Spleen (tissue), 7 donors: ENCODE measurements at regions not wholly inside any gene's neighbourhood (a gene's known extent, or its start where the extent isn't known, plus 50 kb on each side); places are given as distances from the start of the nearest gene placed in this dataset.

Experiments used
- CTCF ChIP-seq, 11 experiments: fragments of 200-600 bp in 7 of 11; fragments of 450-650 bp in 4 of 11; sonication (generic) in 4 of 11; IDR thresholded peaks in 8 of 11; conservative IDR thresholded peaks in 3 of 11; 1 replicate in 7 of 11; 2 replicates in 4 of 11; pipeline versions ENCODE4 v1.4.0 to v1.8.0; 2016 to 2021; ENCODE audit warnings: antibody characterized with exemption in 11 of 11, inconsistent platforms in 4 of 11, mild to moderate bottlenecking in 1 of 11
- POLR2A ChIP-seq, 3 donors: fragments of 450-650 bp; IDR thresholded peaks; one replicate each; pipeline ENCODE4 v1.5.1; 2017; ENCODE audit warnings: antibody characterized with exemption in 3 of 3, mild to moderate bottlenecking in 1 of 3
- POLR2AphosphoS5 ChIP-seq, 3 donors: sonication (generic); formaldehyde crosslinking; IDR thresholded peaks; one replicate each; pipeline ENCODE4 v1.5.1; 2017; ENCODE audit warnings: antibody characterized with exemption in 3 of 3
- donor health status: DM: no; HTN: no; CAD: no; lungs with moderate emphysema.
- donor health status: DM: no; HTN: no; CAD: no.
- donor health status: DM: no; HTN: no; CAD: no.

- TF ChIP-seq POLR2A (IDR thresholded peaks at IDR 0.05), result no peak
- no peak for TF ChIP-seq CTCF (IDR thresholded peaks at IDR 0.05 in 8 of 11, conservative IDR thresholded peaks at IDR 0.05 in 3 of 11)
- TF ChIP-seq POLR2AphosphoS5 (IDR thresholded peaks at IDR 0.05), result no peak
Observed at GRCh38 chr2:181742361-181742760, 62.0 kb upstream of the NEUROD1 start.
